Iris pigment epithelial cell (primary cell): ENCODE measurements at regions not wholly inside any gene's neighbourhood (a gene's known extent, or its start where the extent isn't known, plus 50 kb on each side); places are given as distances from the start of the nearest gene placed in this dataset.
"Not testable (repeated sequence)": the region's sequence is repeated elsewhere in the genome, so short reads cannot be mapped to it uniquely, and the experiment has no call there.

Experiments
- DNase-seq: peaks from one replicate; pipeline ENCODE4 v3.0.0-alpha.2; 2011; ENCODE audit warnings: low read depth

GRCh38 chr5:116951219-116951618 lies 376.6 kb upstream of the SEMA6A start:
- no peak for DNase-seq

GRCh38 chr5:116947691-116948528 lies 373.3 kb upstream of the SEMA6A start:
- peak; percentile 11 for DNase-seq

DNA sequence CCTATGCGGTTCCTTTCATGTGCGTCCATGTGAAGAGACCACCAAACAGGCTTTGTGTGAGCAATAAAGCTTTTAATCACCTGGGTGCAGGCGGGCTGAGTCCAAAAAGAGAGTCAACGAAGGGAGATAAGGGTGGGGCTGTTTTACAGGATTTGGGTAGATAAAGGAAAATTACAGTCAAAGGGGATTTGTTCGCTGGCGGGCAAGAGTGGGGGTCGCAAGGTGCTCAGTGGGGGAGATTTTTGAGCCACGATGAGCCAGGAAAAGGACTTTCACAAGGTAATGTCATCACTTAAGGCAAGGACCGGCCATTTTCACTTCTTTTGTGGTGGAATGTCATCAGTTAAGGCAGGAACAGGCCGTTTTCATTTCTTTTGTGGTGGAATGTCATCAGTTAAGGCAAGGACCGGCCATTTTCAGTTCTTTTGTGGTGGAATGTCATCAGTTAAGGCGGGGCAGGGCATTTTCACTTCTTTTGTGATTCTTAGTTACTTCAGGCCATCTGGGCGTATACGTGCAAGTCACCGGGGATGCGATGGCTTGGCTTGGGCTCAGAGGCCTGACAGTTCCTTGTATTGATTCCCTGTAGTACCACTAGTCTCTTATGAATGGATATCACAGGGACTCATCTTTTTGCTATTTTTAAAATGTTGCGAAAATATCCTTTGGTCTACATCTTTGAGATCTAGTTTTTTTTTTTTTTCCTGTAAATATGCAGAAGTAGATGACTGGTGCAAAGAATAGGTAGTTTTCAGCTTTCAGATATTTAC lies 371.2 kb upstream of the SEMA6A start:
- not testable (repeated sequence) for DNase-seq

GRCh38 chr5:116944183-116944582 lies 369.6 kb upstream of the SEMA6A start:
- DNase-seq: peak; percentile 5

DNA sequence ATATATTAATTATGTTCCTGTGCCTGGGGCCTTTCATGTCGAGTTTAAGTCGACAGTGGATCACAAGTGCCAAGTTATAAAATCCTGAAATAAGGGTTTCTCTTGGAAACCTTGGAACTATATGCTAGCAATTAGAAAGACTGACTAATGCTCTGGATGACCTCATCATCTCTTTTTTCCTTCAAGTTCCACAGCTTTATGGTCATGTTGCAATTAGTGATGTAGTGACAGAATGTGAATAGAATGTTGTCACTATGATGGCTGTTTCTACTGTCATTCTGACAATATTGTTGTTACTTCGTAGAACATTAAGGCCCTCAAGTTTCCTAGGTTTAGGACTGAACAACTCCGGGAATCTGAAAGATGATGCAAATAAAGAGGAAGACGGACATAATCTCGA lies 368.0 kb upstream of the SEMA6A start:
- DNase-seq: no peak

- no peak for DNase-seq
Measured at GRCh38 chr5:116939641-116940040, 365.0 kb upstream of the SEMA6A start.

GRCh38 chr5:116938488-116938887 lies 363.9 kb upstream of the SEMA6A start:
- no peak for DNase-seq

- no peak for DNase-seq
Measured at GRCh38 chr5:116935561-116936162, 361.0 kb upstream of the SEMA6A start.

DNA sequence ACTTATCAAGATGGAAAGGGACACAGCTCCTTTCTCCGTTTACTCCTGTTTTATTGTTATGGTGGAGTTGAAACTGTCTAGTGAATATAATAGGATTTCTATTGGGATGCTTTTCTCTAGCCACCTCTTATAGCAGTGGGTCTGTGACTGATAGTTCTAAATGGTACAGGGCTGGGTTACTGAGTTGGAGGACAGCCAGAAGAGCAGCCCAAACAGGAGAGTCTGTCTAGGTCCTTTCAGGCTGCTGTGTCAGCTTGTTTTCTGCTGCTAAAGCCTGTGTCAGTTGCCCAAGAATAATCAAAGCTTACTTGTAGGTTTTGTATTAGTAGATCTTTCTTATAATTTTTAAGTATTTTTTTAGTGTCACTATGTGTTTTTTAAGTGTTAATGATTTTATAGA lies 356.0 kb upstream of the SEMA6A start:
- no peak for DNase-seq

GRCh38 chr5:116923344-116923743 lies 348.7 kb upstream of the SEMA6A start:
- DNase-seq: no peak

GRCh38 chr5:116922532-116922931 lies 347.9 kb upstream of the SEMA6A start:
- DNase-seq: no peak

DNA sequence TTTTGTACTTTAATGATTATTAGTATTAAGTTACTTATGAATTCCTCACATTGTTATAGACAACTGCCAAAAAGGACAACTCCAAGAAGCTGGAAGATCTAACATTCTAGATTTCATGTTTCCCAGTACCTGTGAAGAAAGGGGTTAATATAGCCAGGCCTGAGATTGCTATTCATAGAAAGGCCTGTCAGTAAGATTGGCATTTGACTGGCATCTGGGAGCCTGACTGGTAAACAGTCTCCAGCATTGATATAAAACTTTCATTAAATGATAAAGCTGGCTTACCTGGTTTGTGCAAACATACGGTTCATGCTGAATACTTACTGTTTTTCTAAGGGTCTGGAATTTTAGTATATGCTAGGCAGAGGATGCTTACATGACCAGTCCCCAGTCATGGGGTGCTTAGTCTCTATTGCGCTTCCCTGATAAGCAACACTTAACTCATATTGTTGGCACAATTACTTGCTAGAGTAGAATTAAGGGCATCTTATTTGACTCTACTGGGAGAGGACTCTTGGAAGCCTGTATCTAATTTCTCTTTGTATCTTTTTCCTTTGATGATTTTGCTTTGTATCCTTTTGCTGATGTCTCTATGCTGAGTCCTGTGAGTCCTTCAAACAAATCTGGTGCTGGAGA lies 340.4 kb upstream of the SEMA6A start:
- DNase-seq: no peak

GRCh38 chr5:116912221-116912620 lies 337.6 kb upstream of the SEMA6A start:
- DNase-seq: no peak

DNA sequence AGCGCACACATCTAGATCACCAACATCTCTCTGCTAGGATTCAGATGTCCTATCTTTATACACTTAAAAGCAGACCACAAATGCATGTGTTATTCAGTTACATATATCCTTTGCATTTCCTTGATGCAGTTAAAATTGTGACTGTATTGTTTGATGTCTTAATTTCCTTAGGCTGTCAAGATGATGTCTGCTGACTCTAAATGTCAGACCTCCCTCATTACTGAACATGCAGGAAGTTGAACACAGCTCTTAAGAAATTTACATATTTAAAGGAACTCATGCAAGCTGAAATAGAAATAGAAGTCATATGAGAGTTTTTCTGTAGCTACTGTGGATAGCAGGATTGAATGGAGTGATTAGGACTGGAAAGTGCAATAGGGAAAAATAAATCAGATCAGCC lies 336.5 kb upstream of the SEMA6A start:
- DNase-seq: no peak

DNA sequence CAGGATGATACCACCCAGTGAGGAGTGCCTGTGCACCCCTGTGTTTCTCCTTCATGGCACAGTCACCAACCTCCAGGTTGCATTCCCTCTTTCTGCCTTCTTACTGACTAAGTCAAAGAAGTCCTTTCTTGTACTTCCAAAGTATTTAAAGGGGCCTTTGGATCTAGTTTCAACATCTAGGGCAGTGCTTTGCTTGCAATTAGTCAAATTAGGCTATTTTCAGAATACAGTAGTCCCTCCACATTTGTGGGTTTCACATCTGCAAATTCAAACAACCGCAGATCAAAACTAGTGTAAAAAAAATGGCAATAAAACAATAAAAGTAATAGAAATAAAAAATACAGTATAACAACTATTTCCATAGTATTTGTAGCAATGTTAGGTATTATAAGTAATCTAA lies 333.9 kb upstream of the SEMA6A start:
- DNase-seq: no peak

DNA sequence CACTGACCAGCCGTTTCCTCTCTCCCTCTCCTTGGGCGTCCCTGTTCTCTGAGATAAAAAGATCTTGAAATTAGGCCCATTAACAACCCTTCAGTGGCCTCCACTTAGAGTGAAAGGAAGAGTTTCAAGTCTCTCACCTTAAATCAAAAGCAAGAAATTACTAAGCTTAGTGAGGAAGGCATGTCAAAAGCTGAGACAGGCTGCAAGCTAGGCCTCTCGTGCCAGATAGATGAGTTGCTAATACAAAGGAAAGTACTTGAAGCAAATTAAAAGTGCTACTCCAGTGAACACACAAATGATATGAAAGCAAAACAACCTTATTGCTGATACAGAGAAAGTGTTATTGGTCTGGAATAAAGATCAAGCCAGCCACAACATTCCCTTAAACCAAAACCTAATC lies 331.3 kb upstream of the SEMA6A start:
- no peak for DNase-seq

- DNase-seq: no peak
Measured at GRCh38 chr5:116900793-116901192, 326.2 kb upstream of the SEMA6A start.

GRCh38 chr5:116898917-116899316 lies 324.3 kb upstream of the SEMA6A start:
- DNase-seq: no peak

DNA sequence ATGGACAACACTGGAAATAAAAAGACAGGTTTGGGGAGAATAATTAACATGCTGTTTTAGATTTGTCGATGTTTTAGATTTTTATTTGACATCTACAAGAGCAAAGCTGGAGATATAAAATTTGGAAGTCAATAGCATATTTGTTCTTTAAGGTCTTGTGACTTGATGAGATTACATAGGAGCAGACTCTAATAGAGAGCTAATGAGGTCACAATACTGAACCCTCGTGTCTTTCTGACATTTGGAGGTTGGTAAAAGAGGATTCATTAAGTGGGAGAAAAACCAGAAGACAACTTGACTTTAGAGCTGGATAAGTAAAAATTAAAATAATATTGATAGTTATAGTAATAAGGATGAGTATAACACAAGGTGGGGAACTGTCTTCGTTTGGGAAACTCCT lies 322.7 kb upstream of the SEMA6A start:
- no peak for DNase-seq

- DNase-seq: no peak
Measured at GRCh38 chr5:116896001-116896400, 321.4 kb upstream of the SEMA6A start.

DNA sequence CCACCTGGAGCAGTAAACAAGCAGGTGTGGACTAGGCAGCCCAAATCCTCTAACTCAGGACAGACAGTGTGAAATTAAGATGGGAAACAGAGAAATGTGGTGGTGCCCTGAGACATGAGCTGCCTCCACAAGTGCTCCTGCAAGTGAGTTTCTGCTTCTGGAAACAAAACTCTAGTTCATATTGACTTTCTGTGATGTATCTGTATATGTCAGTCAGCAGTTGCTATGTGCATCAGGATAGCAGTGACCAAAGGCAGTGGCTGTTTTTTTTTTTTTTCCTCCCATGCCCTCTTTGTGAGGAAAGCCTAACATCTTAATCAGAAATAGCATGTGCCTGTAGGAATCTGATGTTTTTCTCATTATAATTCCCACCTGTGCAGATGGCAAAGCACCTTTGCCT lies 318.4 kb upstream of the SEMA6A start:
- DNase-seq: no peak

DNA sequence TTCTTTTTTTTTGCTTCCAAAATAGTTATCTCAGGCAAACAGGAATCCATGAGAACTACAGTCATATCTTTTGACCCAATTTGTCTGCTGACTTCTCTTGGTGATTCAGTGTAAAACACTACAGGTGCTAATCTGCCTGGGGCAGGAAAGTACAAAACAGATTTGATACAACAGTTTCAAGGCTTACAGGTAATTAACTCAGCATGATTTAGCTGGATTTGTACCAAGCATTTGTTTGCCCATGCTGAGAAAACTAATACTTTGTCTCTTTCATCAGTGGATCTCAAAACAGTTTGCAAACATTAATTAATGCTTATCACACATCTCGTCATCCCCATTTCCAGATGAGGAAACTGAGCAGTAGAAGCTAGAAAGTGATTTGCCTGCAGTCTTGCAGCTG lies 312.5 kb upstream of the SEMA6A start:
- DNase-seq: no peak

DNA sequence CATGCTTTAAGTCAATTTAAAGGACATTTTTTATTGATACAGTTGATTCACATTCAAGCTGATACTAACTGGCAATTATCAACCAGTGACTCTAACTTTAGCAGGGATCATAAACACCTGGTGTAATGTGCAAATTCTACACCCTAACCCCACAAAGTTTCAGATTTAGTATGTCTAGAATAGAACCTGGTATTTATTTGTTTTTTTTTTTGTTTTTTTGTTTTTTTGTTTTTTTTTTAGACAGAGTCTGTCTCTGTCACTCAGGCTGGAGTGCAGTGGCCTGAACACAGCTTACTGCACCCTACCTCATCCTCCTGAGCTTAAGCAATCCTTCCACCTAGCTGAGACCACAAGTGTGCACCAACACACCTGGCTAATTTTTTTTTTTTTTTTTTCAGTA lies 311.2 kb upstream of the SEMA6A start:
- no peak for DNase-seq
